Mononuclear cell (primary cell): ENCODE measurements at regions not wholly inside any gene's neighbourhood (a gene's known extent, or its start where the extent isn't known, plus 50 kb on each side); places are given as distances from the start of the nearest gene placed in this dataset.

Experiments used
- H3K27me3 ChIP-seq: 2 replicates; pipeline ENCODE4 v1.6.0; 2011; ENCODE audit warnings: low read length, control low read depth; ENCODE audit not compliant: insufficient read depth
- H3K4me1 ChIP-seq: 2 replicates; pipeline ENCODE4 v1.5.1; 2011; ENCODE audit warnings: mild to moderate bottlenecking, low read length, control low read depth; ENCODE audit not compliant: insufficient read depth
- H3K4me3 ChIP-seq: 2 replicates; pipeline ENCODE4 v1.5.1; 2011; ENCODE audit warnings: mild to moderate bottlenecking, low read length, moderate library complexity
- H3K9me3 ChIP-seq: 2 replicates; pipeline ENCODE4 v1.5.1; 2011; ENCODE audit warnings: low read depth, mild to moderate bottlenecking, control low read depth, low read length

- no peak overlapping the region for H3K4me3 ChIP-seq
Observed at GRCh38 chr12:126708492-126708896, 1558.5 kb upstream of the TMEM132C start.

GRCh38 chr12:126718365-126718764, 1548.6 kb upstream of the TMEM132C start:
- Histone ChIP-seq H3K4me3 (no peak overlapping the region), H3K4me1 (no peaks in the 10 kb centered on the region), H3K9me3 (no peaks in the 10 kb centered on the region), H3K27me3 (no peaks in the 10 kb centered on the region)

More at GRCh38 chr12:126708492-126708896, 1558.5 kb upstream of the TMEM132C start:
- H3K9me3 ChIP-seq, result no peaks in the 10 kb centered on the region
- H3K4me1 ChIP-seq, result no peaks in the 10 kb centered on the region
- H3K27me3 ChIP-seq, result no peaks in the 10 kb centered on the region

GRCh38 chr12:126719912-126720705, 1546.9 kb upstream of the TMEM132C start:
- Histone ChIP-seq H3K4me1 (no peaks in the 10 kb centered on the region), H3K27me3 (no peaks in the 10 kb centered on the region), H3K9me3 (no peaks in the 10 kb centered on the region), H3K4me3 (no peak overlapping the region)

- Histone ChIP-seq H3K4me1 (no peaks in the 10 kb centered on the region), H3K9me3 (no peaks in the 10 kb centered on the region), H3K4me3 (no peak overlapping the region), H3K27me3 (peaks cover 8% of the 10 kb centered on the region)
Observed at GRCh38 chr12:126726481-126727217, 1540.3 kb upstream of the TMEM132C start.

- Histone ChIP-seq H3K4me1 (no peaks in the 10 kb centered on the region), H3K9me3 (no peaks in the 10 kb centered on the region), H3K27me3 (peaks cover 8% of the 10 kb centered on the region), H3K4me3 (no peak overlapping the region)
Observed at GRCh38 chr12:126727218-126728075, 1539.5 kb upstream of the TMEM132C start.

- no peaks in the 10 kb centered on the region for H3K4me1 ChIP-seq
- no peaks in the 10 kb centered on the region for H3K9me3 ChIP-seq
- H3K4me3 ChIP-seq, result no peak overlapping the region
- H3K27me3 ChIP-seq, result no peaks in the 10 kb centered on the region
Observed at GRCh38 chr12:126734296-126734695, 1532.7 kb upstream of the TMEM132C start.

- Histone ChIP-seq H3K4me1 (no peaks in the 10 kb centered on the region), H3K9me3 (no peaks in the 10 kb centered on the region), H3K4me3 (no peak overlapping the region), H3K27me3 (no peaks in the 10 kb centered on the region)
Observed at GRCh38 chr12:126734710-126735109, 1532.3 kb upstream of the TMEM132C start.

GRCh38 chr12:126741536-126742240, 1525.3 kb upstream of the TMEM132C start:
- no peak overlapping the region for H3K4me3 ChIP-seq

GRCh38 chr12:126742241-126742641, 1524.7 kb upstream of the TMEM132C start:
- no peak overlapping the region for H3K4me3 ChIP-seq
- no peaks in the 10 kb centered on the region for H3K27me3 ChIP-seq
- no peaks in the 10 kb centered on the region for H3K4me1 ChIP-seq
- no peaks in the 10 kb centered on the region for H3K9me3 ChIP-seq

More at GRCh38 chr12:126741536-126742240, 1525.3 kb upstream of the TMEM132C start:
- H3K27me3 ChIP-seq, result no peaks in the 10 kb centered on the region
- H3K4me1 ChIP-seq, result no peaks in the 10 kb centered on the region
- H3K9me3 ChIP-seq, result no peaks in the 10 kb centered on the region

- Histone ChIP-seq H3K4me1 (no peaks in the 10 kb centered on the region), H3K9me3 (no peaks in the 10 kb centered on the region), H3K4me3 (no peak overlapping the region), H3K27me3 (no peaks in the 10 kb centered on the region)
Observed at GRCh38 chr12:126747530-126748149, 1519.3 kb upstream of the TMEM132C start.

GRCh38 chr12:126752021-126752420, 1514.9 kb upstream of the TMEM132C start:
- no peak overlapping the region for H3K4me3 ChIP-seq
- H3K27me3 ChIP-seq, result no peaks in the 10 kb centered on the region
- H3K4me1 ChIP-seq, result no peaks in the 10 kb centered on the region
- no peaks in the 10 kb centered on the region for H3K9me3 ChIP-seq

- Histone ChIP-seq H3K4me1 (no peaks in the 10 kb centered on the region), H3K9me3 (no peaks in the 10 kb centered on the region), H3K4me3 (no peak overlapping the region), H3K27me3 (no peaks in the 10 kb centered on the region)
Observed at GRCh38 chr12:126757326-126757725, 1509.6 kb upstream of the TMEM132C start.

- H3K4me3 ChIP-seq, result no peak overlapping the region
- no peaks in the 10 kb centered on the region for H3K4me1 ChIP-seq
- peaks cover 22% of the 10 kb centered on the region for H3K9me3 ChIP-seq
- no peaks in the 10 kb centered on the region for H3K27me3 ChIP-seq
Observed at GRCh38 chr12:126760092-126760491, 1506.9 kb upstream of the TMEM132C start.

GRCh38 chr12:126761420-126761819, 1505.5 kb upstream of the TMEM132C start:
- Histone ChIP-seq H3K4me3 (no peak overlapping the region), H3K27me3 (no peaks in the 10 kb centered on the region)

More at GRCh38 chr12:126761420-126761819, 1505.5 kb upstream of the TMEM132C start:
- H3K4me1 ChIP-seq, result no peaks in the 10 kb centered on the region
- H3K9me3 ChIP-seq, result peaks cover 22% of the 10 kb centered on the region
